Body of pancreas (tissue), 4 donors: ENCODE measurements at regions not wholly inside any gene's neighbourhood (a gene's known extent, or its start where the extent isn't known, plus 50 kb on each side); places are given as distances from the start of the nearest gene placed in this dataset.

ENCODE experiments used
- ATAC-seq: fragments of 150-250 bp; one replicate; pipeline ENCODE4 v1.9.1; 2016
- DNase-seq, 4 donors: peaks; one replicate each; pipeline ENCODE4 v3.0.0-alpha.2; 2019
- H3K27ac ChIP-seq, 4 donors: fragments of 200-600 bp; sonication (generic); 1 replicate in 3 of 4; 2 replicates in 1 of 4; pipeline versions ENCODE4 v1.5.1 to v1.6.1; 2016 to 2019; ENCODE audit warnings: mild to moderate bottlenecking in 1 of 4, mixed read lengths in 1 of 4, moderate library complexity in 1 of 4
- H3K27me3 ChIP-seq, 2 donors: fragments of 200-600 bp; sonication (generic); one replicate each; pipeline ENCODE4 v1.6.0; 2016; ENCODE audit warnings: mild to moderate bottlenecking in 1 of 2
- H3K36me3 ChIP-seq, 2 donors: fragments of 200-600 bp; sonication (generic); replicated peaks in 1 of 2; 2 replicates each; pipeline ENCODE4 v1.5.1; 2016; ENCODE audit warnings: low read depth in 2 of 2; ENCODE audit not compliant: insufficient read depth in 1 of 2
- H3K4me1 ChIP-seq: fragments of 200-600 bp; sonication (generic); one replicate; pipeline ENCODE4 v1.6.0; 2016
- H3K4me3 ChIP-seq, 2 donors: fragments of 200-600 bp; sonication (generic); 1 replicate in 1 of 2; 2 replicates in 1 of 2; pipeline ENCODE4 v1.5.1; 2016 to 2019
- H3K9me3 ChIP-seq, 3 donors: fragments of 200-600 bp; sonication (generic); 1 replicate in 2 of 3; 2 replicates in 1 of 3; pipeline ENCODE4 v1.5.1; 2016
- POLR2A ChIP-seq, 3 donors: fragments of 450-650 bp; IDR thresholded peaks; one replicate each; pipeline ENCODE4 v1.6.1; 2016; ENCODE audit warnings: antibody characterized with exemption in 3 of 3, mild to moderate bottlenecking in 2 of 3
- WGBS, 2 donors: methylation state at CpG; one replicate each; pipeline ENCODE4 v1.1.5; 2017; 5-methylcytosine and 5-hydroxymethylcytosine counted together
- intact Hi-C: fragments of 100-400 bp; cut with DNase I; formaldehyde crosslinking; loops from one replicate; pipeline ENCODE4 v1.15.1; 2023
- TF ChIP-seq, protein P1 (sequence below), 7 experiments: fragments of 450-650 bp in 4 of 7; fragments of 200-600 bp in 3 of 7; sonication (generic) in 3 of 7; IDR thresholded peaks; one replicate each; pipeline ENCODE4 v1.5.1; 2016 to 2019; ENCODE audit warnings: antibody characterized with exemption in 7 of 7

DNA sequence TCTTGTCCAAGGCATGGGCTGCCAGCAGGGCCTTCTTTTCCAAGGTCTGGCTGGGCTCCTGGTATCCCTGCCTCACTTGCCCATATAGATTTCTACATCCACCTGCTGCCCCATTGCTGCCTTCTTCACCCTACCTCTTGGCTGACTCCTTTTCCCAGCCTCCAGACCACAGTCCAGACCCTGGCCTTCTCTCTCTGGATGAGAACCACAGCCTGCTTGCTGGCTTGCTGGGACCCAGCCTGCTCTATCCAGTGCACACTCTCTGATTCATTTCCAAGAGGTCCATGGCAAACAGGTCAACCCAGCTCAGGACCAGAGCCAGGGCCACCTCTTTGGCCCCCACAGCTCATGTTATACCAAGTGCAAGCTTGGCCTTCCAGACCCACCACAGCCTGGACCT is 169.4 kb upstream of the BDNF start:
- Histone ChIP-seq H3K4me3 (no peak overlapping the region), H3K4me1 (peaks cover 16% of the 10 kb centered on the region), H3K36me3 (no peaks in the 10 kb centered on the region), H3K9me3 (no peaks in the 10 kb centered on the region), H3K27me3 (no peaks in the 10 kb centered on the region), H3K27ac (no peak overlapping the region)
- DNase-seq (no peak), ATAC-seq (no peak)
- intact Hi-C loops: no loop called here
- no peak for TF ChIP-seq POLR2A (IDR thresholded peaks at IDR 0.05)
- TF ChIP-seq, protein P1, sequence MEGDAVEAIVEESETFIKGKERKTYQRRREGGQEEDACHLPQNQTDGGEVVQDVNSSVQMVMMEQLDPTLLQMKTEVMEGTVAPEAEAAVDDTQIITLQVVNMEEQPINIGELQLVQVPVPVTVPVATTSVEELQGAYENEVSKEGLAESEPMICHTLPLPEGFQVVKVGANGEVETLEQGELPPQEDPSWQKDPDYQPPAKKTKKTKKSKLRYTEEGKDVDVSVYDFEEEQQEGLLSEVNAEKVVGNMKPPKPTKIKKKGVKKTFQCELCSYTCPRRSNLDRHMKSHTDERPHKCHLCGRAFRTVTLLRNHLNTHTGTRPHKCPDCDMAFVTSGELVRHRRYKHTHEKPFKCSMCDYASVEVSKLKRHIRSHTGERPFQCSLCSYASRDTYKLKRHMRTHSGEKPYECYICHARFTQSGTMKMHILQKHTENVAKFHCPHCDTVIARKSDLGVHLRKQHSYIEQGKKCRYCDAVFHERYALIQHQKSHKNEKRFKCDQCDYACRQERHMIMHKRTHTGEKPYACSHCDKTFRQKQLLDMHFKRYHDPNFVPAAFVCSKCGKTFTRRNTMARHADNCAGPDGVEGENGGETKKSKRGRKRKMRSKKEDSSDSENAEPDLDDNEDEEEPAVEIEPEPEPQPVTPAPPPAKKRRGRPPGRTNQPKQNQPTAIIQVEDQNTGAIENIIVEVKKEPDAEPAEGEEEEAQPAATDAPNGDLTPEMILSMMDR (IDR thresholded peaks at IDR 0.05): no peak

DNA sequence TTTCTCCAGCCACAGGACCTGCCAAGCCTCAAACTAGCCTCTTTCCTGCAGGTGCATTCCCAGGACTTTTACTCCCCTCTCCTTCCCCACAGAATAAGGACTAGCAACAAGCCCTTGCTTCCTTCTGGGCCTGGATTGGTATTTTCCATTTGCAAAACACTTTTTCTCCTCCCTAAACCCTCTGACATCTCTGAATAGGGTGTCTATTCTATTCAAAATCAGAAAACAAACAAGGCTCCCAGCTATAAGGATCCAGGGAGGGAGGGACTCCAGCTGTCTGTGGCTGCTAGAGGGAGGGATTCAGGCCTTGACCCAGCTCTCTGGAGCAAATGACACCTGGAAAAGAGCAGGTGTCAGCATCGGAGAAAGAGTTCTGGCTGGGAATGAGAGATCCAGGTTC is 168.5 kb upstream of the BDNF start:
- Histone ChIP-seq H3K27me3 (no peaks in the 10 kb centered on the region), H3K36me3 (no peaks in the 10 kb centered on the region), H3K4me1 (peaks cover 26% of the 10 kb centered on the region), H3K9me3 (no peaks in the 10 kb centered on the region), H3K4me3 (no peak overlapping the region), H3K27ac (no peak overlapping the region)
- no peak for ATAC-seq
- no peak for TF ChIP-seq POLR2A (IDR thresholded peaks at IDR 0.05)
- TF ChIP-seq, protein P1 (IDR thresholded peaks at IDR 0.05): no peak
- intact Hi-C loops: no loop called here
- 15 to 25% methylated on average over 1 of the region's 1 CpG for WGBS, 2 donors
- no peak for DNase-seq

DNA sequence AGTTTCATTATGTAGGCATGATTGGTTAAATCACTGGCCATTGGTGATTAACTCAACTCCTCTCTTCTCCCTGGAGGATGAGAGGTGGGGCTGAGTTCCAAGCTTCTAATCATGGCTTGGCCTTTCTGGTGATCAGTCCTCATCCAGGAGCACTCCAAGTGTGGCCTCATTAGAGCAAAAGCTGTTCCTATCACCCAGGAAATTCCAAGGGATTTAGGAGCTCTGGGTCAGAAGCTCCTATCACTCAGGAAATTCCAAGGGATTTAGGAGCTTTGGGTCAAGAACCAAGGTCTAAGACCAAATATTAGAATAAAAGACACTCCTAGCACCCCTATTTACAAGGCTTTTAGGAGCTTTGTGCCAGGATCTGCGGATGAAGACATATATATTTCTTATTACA is 168.0 kb upstream of the BDNF start:
- Histone ChIP-seq H3K9me3 (no peaks in the 10 kb centered on the region), H3K4me3 (no peak overlapping the region), H3K4me1 (peaks cover 30% of the 10 kb centered on the region), H3K27me3 (no peaks in the 10 kb centered on the region), H3K36me3 (no peaks in the 10 kb centered on the region), H3K27ac (no peak overlapping the region)
- TF ChIP-seq, protein P1 (IDR thresholded peaks at IDR 0.05): no peak
- ATAC-seq (no peak), DNase-seq (no peak)
- intact Hi-C loops: no loop called here
- WGBS, 2 donors: 89 to 96% methylated on average over 1 of the region's 1 CpG

DNA sequence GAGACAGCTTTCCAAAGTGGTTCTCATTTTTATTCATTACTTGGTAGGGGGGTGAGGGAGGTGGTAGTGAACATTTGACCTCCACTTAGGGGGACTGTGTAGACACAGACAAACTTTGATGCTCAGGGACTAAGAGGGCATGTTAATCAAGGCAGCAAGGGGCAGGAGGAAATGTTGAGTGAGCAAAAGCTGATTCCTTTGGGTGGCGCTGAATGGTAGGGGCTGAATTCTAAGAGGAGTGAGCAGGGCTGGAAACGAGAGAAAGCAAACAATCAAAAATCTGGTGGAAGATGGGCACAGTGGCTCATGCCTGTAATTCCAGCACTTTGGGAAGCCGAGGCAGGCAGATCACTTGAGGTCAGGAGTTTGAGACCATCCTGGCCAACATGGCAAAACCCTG is 164.8 kb upstream of the BDNF start:
- H3K4me3 ChIP-seq: no peak overlapping the region
- H3K27ac ChIP-seq: peak overlapping the region in 3 of 4 donors; percentile 8 to 67 (median 63)
- H3K36me3 ChIP-seq: no peaks in the 10 kb centered on the region
- intact Hi-C loops: no loop called here
- H3K27me3 ChIP-seq: no peaks in the 10 kb centered on the region
- 68 to 69% methylated on average over 3 of the region's 3 CpGs for WGBS, 2 donors
- no peak for DNase-seq
- ATAC-seq: no peak
- H3K9me3 ChIP-seq: no peaks in the 10 kb centered on the region
- peaks cover 30% of the 10 kb centered on the region for H3K4me1 ChIP-seq
- TF ChIP-seq POLR2A (IDR thresholded peaks at IDR 0.05): no peak
- TF ChIP-seq, protein P1 (IDR thresholded peaks at IDR 0.05): no peak

DNA sequence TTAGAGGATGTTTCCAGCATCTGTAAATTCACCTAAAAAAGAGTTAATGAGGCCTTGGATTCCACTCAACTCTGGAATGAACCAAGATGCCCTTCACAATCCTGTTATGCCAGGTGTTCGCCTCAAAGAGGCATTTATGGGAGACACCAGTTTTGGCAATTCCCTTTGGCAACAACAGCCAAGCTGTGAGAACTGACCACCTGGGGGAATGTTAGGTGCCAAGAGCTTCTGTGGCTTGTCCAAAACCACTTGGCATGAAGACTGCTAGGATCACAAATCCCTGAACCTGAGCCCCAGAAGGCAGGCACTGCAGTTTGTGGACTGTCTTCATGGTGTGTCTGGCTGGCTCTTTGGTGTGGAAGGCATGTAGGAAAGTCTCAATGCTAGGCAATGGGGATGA is 164.4 kb upstream of the BDNF start:
- no peak for TF ChIP-seq POLR2A (IDR thresholded peaks at IDR 0.05)
- TF ChIP-seq, protein P1 (IDR thresholded peaks at IDR 0.05): peak in 1 of 7 experiments; percentile 7
- H3K36me3 ChIP-seq: no peaks in the 10 kb centered on the region
- 14% methylated on average over 1 of the region's 1 CpG; no CpG with 5 or more reads in 1 of the 2 donors for WGBS, 2 donors
- no peaks in the 10 kb centered on the region for H3K9me3 ChIP-seq
- H3K27ac ChIP-seq: peak overlapping the region; percentile 3 to 67 (median 36)
- peaks cover 30% of the 10 kb centered on the region for H3K4me1 ChIP-seq
- intact Hi-C loops: no loop called here
- no peak overlapping the region for H3K4me3 ChIP-seq
- ATAC-seq (peak; percentile 93), DNase-seq (peak; percentile 88 to 89 (median 88))
- no peaks in the 10 kb centered on the region for H3K27me3 ChIP-seq
